Heart left ventricle (tissue), 13 donors: ENCODE measurements at regions not wholly inside any gene's neighbourhood (a gene's known extent, or its start where the extent isn't known, plus 50 kb on each side); places are given as distances from the start of the nearest gene placed in this dataset.

Experiments
- CTCF ChIP-seq, 12 donors: fragments of 200-600 bp; sonication (generic) in 4 of 12; IDR thresholded peaks; one replicate each; pipeline versions ENCODE4 v1.5.0 to v1.8.0; 2018 to 2022; ENCODE audit warnings: antibody characterized with exemption in 12 of 12, mild to moderate bottlenecking in 5 of 12
- POLR2A ChIP-seq, 2 donors: fragments of 450-650 bp; IDR thresholded peaks; one replicate each; pipeline ENCODE4 v1.6.1; 2017; ENCODE audit warnings: antibody characterized with exemption in 2 of 2, mild to moderate bottlenecking in 2 of 2, moderate library complexity in 2 of 2
- donor health status: ischemic (EF 13 %, LVEDD 7.1; RV severe dilation, severe dysfunction).
- donor health status: DM: no; HTN: yes; CAD: no.
- donor health status: DM: no; HTN: no; CAD: no.
- donor health status: ischemic (EF 25% LVEDD 6.9; RV normal size, moderate dysfunction).
- donor health status: ischemic (EF 25% LVEDD 5.7; RV mildly dilated, moderate dysfunction).
- donor health status: ischemic (EF 35%, LVEDD 5.7; RV mildly dilated, moderate dysfunction).
- donor health status: nonischemic (EF 11% LVEDD 7.7; RV severe dilation, severe dysfunction).
- donor health status: DM: yes; HTN: yes; CAD: no.
- donor health status: PGD.
- donor health status: ischemic (EF 29% LVEDD 5.4; RV normal size, mild dysfunction).
- donor health status: nonischemic (EF 23%, LVEDD 6.1; RV moderate dilation, normal function).

GRCh38 chr13:73820285-73820684 is 313.9 kb downstream of the KLF12 start:
- no peak for TF ChIP-seq CTCF (IDR thresholded peaks at IDR 0.05)
- no peak for TF ChIP-seq POLR2A (IDR thresholded peaks at IDR 0.05)
